Upper lobe of right lung (tissue), 1 donor: ENCODE measurements at regions not wholly inside any gene's neighbourhood (a gene's known extent, or its start where the extent isn't known, plus 50 kb on each side); places are given as distances from the start of the nearest gene placed in this dataset.

Source experiments
- ATAC-seq: fragments of 200-7000 bp; cut with Tn5 transposase; one replicate; pipeline ENCODE4 v1.9.1; 2020; ENCODE audit warnings: mild to moderate bottlenecking, moderate library complexity
- DNase-seq: peaks from one replicate; pipeline ENCODE4 v3.0.0-alpha.2; 2020
- H3K27ac ChIP-seq: fragments of 200-600 bp; one replicate; pipeline ENCODE4 v1.8.0; 2022
- H3K27me3 ChIP-seq: fragments of 200-600 bp; one replicate; pipeline ENCODE4 v1.8.0; 2022; ENCODE audit warnings: mild to moderate bottlenecking
- H3K36me3 ChIP-seq: fragments of 200-600 bp; one replicate; pipeline ENCODE4 v1.8.0; 2022
- H3K4me1 ChIP-seq: fragments of 200-600 bp; one replicate; pipeline ENCODE4 v1.8.0; 2022
- H3K4me3 ChIP-seq: fragments of 200-600 bp; one replicate; pipeline ENCODE4 v1.8.0; 2022; ENCODE audit warnings: mild to moderate bottlenecking
- H3K9me3 ChIP-seq: fragments of 200-600 bp; one replicate; pipeline ENCODE4 v1.8.0; 2022
- intact Hi-C: fragments of 100-400 bp; cut with DNase I; formaldehyde crosslinking; loops from one replicate; pipeline ENCODE4 v1.11.0; 2022
- TF ChIP-seq, protein P1 (sequence below): fragments of 200-600 bp; IDR thresholded peaks from one replicate; pipeline ENCODE4 v1.8.0; 2022; ENCODE audit warnings: antibody characterized with exemption
- donor health status: DM: no; HTN: yes; CAD: no; lungs with severe emphysema.

DNA sequence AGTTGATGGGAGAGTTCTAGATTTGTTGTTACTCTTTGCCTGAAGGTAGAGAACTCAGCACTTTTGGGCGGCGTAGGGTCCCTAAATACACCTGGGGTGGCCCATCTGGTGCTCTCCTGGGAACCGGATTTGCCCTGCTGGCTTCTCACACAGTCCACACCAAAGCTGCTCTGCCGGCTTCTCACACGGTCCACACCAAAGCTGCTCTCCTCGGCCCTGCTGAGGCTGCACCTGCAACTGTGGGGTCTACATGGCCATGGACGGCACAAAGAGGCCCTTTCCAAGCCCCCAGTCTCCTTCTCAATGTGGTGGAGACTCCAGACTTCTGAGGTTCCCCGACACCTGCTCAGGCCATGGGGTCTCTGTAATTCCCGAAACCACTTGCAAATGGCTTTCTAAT, 124.8 kb upstream of the GPC1 start:
- Histone ChIP-seq H3K4me3 (no peak overlapping the region), H3K4me1 (no peaks in the 10 kb centered on the region), H3K27me3 (peaks cover 3% of the 10 kb centered on the region), H3K36me3 (no peaks in the 10 kb centered on the region), H3K9me3 (no peaks in the 10 kb centered on the region), H3K27ac (no peak overlapping the region)
- intact Hi-C loops, result no loop called here
- ATAC-seq (no peak), DNase-seq (peak; percentile 46)
- TF ChIP-seq, protein P1, sequence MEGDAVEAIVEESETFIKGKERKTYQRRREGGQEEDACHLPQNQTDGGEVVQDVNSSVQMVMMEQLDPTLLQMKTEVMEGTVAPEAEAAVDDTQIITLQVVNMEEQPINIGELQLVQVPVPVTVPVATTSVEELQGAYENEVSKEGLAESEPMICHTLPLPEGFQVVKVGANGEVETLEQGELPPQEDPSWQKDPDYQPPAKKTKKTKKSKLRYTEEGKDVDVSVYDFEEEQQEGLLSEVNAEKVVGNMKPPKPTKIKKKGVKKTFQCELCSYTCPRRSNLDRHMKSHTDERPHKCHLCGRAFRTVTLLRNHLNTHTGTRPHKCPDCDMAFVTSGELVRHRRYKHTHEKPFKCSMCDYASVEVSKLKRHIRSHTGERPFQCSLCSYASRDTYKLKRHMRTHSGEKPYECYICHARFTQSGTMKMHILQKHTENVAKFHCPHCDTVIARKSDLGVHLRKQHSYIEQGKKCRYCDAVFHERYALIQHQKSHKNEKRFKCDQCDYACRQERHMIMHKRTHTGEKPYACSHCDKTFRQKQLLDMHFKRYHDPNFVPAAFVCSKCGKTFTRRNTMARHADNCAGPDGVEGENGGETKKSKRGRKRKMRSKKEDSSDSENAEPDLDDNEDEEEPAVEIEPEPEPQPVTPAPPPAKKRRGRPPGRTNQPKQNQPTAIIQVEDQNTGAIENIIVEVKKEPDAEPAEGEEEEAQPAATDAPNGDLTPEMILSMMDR, result no peak

DNA sequence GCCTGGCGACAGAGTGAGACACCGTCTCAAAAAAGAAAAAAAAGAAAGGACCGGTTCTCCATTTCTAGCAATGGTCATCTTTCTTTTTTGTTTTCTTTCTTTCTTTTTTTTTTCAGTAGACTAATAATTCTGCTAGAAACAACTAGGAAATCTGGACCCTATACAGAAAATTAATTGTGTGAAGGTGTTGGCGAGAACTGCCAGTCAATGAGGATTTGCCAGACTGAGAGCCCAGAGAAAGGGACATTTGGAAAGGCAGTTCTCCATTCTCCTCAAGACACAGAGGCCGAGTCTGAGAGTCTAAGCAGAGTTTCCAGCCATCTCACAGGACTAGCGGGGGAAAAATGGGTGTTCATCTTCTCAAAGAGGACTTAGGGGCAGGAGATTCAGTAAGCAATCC, 123.6 kb upstream of the GPC1 start:
- Histone ChIP-seq H3K4me3 (no peak overlapping the region), H3K27me3 (peaks cover 3% of the 10 kb centered on the region), H3K4me1 (no peaks in the 10 kb centered on the region), H3K36me3 (no peaks in the 10 kb centered on the region), H3K9me3 (no peaks in the 10 kb centered on the region), H3K27ac (no peak overlapping the region)
- ATAC-seq (no peak), DNase-seq (no peak)
- intact Hi-C loops, result no loop called here
- TF ChIP-seq, protein P1, result no peak

DNA sequence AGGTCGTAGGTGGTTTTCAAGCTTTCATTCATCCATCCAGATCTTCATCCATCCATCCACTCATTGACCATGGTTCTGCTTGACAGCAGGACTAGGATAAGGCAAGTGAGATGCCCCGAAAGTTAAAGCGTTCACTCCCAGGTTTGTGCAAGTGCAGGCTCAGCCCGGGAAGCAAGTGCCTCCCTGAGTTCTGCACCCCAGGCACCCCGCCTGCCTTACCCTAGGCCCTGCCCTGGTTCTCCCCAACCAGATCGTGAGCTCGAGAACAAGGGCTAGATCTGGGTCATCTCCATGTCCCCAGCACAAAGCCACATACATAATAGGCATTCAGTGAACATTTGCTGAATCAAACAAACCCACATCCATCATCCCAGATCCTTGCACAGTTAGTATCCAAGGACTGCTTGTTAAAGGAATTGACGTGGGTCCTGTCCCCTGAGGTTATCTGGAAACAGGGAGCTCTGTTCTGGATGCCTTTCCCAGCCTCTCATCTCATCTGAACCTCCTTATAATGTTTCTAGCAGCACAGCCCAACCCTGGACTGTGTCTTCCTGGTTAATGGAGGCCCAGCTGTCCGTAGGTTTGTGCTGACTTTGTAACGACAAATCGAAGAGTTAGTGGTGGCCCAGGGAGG, 116.1 kb upstream of the GPC1 start:
- peaks cover 3% of the 10 kb centered on the region for H3K27me3 ChIP-seq
- no peaks in the 10 kb centered on the region for H3K9me3 ChIP-seq
- no peaks in the 10 kb centered on the region for H3K36me3 ChIP-seq
- DNase-seq, result no peak
- no peak for ATAC-seq
- H3K4me3 ChIP-seq, result no peak overlapping the region
- intact Hi-C loops, result no loop called here
- H3K27ac ChIP-seq, result no peak overlapping the region
- no peaks in the 10 kb centered on the region for H3K4me1 ChIP-seq
- TF ChIP-seq, protein P1, result no peak

DNA sequence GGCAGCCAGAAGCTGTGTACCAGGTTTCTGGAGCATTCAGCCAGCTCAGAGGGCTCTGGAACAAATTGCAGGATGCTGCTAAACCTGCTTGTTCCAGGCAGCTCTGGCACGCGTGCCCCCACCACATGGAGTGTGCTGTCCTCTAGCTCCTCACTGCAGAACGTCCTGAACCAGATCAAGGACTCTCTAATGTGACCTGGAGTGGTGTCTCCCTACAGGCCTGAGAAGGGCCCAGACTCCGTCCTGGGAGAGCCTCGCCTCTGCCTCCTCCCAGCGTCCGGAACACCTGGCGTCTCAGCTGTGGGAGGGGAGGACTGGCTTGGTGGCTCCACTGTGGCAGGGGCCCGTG, 115.6 kb upstream of the GPC1 start:
- H3K27me3 ChIP-seq, result no peaks in the 10 kb centered on the region
- DNase-seq (no peak), ATAC-seq (no peak)
- no peaks in the 10 kb centered on the region for H3K9me3 ChIP-seq
- TF ChIP-seq, protein P1, result no peak
- intact Hi-C loops, result no loop called here
- H3K36me3 ChIP-seq, result no peaks in the 10 kb centered on the region
- no peak overlapping the region for H3K4me3 ChIP-seq
- no peaks in the 10 kb centered on the region for H3K4me1 ChIP-seq
- H3K27ac ChIP-seq, result no peak overlapping the region

DNA sequence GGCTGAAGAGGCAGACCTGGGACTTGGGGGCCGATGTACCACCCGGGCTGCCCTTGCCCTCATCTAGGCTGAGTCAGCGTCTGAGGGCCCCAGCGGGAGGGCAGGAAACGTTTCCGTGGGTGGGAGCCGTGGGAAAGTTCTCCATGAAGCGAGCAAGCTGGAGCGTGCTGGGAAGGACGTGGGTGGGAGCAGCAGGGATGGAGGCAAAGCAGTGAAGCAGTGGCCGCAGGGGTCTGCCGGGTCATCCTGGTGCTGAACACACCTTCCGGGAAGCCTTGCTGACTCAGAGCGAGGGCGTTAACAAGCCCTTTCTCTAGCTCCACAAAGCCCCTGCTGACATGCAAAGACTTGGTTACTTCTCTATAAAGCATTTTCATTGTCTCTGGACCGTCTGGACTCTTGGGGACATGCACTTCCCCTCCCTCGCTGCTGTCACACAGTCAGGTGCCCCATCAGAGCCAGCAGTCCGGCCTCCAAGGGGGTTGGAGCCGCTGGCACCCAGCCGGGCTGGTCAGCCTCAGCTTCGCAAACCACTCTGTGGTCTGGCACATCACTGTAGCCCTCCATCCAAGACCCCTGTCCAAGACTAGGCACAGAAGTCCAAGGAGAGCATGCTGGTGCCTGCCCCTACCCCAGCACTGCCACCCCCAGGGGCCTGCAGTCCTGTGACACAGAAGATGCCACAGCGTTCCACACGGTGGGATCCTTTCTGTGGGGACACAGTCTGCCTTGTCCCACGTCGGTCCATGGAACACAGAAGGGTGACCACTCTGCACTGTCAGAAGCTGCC, 115.1 kb upstream of the GPC1 start:
- TF ChIP-seq, protein P1, result no peak
- Histone ChIP-seq H3K4me1 (no peaks in the 10 kb centered on the region), H3K36me3 (no peaks in the 10 kb centered on the region), H3K9me3 (no peaks in the 10 kb centered on the region), H3K27ac (no peak overlapping the region), H3K4me3 (no peak overlapping the region), H3K27me3 (no peaks in the 10 kb centered on the region)
- ATAC-seq (no peak), DNase-seq (no peak)
- intact Hi-C loops, result no loop called here
